ENCODE measurements at regions not wholly inside any gene's neighbourhood (a gene's known extent, or its start where the extent isn't known, plus 50 kb on each side); places are given as distances from the start of the nearest gene placed in this dataset.

DNA sequence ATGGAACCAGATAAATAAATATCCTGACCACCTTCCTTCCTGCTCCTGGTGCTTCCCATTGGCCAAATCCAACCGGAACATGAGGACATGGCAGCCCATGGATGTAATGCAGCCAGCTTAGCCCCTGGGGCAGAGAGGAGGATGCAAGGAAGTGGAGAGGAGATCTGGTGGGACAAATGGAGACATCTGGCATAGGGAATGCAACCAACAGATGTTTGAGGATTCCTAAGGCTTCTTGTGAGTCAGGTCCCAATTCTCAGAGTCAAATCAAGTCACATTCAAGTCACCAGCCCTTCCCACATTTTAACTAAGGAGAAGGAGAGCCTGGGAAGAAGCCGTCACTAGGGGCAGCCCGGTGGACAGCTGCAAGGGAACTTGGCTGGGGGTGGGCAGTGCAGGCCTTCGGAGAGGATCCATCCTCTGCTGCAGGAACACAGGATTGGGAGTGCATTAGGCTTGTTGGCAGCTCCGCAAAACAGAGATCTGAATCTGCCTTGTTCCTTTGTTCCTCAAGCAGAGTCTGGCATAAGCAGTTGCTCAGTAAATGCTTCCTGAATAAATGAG, 62.8 kb upstream of the HS3ST2 start:
- intact Hi-C loops (cut with DNase I) = no loop called here
- peak in 1 of 10 donors; percentile 11 for DNase-seq

DNA sequence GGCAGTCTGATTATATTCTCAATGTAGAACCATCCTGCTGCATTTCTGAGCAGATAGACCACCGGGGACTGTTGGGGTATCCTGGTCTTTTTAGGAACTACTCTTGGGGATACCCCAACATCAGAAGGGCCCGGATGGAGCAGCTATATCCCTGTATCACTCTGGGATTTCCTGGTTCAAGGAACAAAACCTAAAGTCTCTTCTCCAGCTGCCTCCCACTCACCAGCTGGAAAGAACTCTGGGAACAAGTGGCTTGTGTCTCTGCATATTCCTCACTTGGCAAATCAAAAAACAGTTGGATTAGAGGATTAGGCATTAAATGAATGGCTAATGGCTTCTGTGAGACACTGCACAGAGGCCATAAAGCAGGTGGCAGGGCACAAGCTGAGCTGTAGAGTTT, 62.3 kb upstream of the HS3ST2 start:
- intact Hi-C loops (cut with DNase I) = no loop called here

DNA sequence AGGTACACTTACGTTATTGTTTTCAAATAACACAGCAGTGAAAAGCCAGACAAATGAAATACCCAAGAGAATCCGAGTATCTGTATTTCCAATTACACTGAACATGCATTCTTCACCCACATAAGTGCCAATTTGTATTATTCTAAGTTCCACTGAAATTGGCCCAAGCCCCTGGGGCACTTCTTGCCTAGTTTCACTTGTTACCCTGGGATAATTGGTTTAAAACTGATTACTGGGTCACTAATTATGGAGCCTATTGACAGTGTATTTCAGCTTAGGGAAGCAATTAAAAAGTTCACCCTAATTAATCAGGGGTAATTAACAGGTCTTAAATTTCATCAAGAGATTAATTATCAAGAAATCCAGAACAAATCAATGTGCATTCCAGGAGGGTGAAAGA, 60.5 kb upstream of the HS3ST2 start:
- intact Hi-C loops (cut with DNase I) = no loop called here
- no peak for DNase-seq

More for the DNA sequence above, 62.3 kb upstream of the HS3ST2 start:
- peak in 1 of 10 donors; percentile 18 for DNase-seq

DNA sequence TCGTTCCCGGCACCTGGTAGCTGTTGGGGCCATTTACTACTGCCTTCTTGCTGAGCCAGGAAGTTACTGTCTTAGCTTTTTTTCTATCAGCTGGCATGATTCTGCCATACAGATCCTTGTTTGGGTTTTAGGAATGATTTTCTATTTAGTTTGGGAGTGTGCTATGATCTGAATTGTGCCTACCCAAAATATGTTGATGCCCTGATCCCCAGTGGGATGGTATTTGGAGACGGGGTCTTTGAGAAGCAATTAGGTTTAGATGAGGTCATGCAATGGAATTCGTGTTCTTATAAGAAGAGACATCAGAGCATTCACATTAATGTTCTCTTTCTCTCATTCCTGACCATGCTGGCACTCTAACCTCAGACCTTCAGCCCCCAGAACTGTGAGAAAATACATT, 59.4 kb upstream of the HS3ST2 start:
- intact Hi-C loops (cut with DNase I) = no loop called here
- DNase-seq = no peak

DNA sequence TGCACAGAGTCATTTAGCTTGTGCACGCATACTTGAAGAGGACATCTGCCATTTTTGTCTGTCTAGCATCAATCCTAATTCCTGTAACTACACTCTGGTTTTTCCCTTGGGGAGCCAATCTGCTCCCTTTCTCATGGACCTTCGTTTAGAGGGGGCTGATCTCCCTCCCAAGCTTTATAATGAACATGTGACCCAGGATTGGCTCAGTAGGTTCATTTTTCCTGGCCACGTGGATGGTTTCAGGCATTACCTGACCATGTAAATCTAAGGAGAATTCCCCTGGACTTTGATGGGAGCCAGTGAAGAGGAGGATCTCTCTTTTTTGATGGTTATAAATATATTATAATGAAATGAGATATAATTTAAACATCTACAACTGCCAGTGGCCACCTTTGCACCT, 56.8 kb upstream of the HS3ST2 start:
- intact Hi-C loops (cut with DNase I) = no loop called here
- DNase-seq = no peak

DNA sequence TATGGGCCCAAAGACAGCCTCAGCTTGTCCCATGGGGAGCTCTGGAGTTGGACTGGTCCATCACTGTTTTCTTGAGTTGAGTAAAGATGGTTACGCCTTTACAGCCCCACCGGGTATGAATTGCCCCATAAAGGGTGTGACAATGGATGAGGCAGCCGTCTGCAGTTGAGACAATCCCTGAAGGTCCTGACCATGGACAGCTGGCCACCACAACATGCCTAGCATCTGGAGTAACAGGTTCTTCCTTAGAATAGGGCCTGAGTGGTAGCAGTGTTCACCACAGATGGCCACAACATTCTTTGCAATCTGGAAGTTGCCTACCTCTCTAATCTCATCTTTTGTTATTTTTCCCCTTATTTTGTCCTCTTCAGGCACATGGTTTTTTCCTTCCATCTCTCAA, 51.5 kb upstream of the HS3ST2 start:
- intact Hi-C loops (cut with DNase I) = no loop called here
- no peak for DNase-seq

DNA sequence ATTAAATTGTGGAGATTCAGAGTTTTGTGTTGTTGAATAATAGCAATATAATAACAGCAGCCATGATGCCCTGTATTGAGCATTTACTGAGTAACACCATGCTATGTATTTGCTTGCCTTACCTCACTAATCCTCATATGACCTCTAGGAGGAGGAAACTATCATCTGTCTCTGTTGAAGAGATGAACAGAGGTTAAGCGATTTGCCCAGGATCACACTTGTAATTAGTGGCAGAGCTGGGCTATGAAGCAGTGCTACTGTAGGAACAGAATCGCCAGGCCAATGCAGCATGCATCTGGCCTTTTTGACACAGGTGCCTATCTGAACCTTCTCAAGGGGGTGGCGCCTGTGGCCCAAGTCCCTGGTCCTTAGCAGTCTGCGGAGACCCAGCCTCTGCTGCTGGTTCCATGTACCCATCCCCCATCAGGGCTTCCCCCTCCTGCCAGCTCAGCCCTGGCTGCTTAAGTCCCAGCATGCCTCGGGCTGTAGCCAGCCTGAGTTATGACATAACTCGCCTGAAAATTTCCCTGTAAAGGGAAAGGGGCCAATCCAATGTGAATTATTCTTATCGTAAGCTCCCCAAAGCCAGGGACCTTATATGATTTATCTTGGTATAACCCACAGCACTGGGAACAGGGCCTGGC, 50.4 kb upstream of the HS3ST2 start:
- intact Hi-C loops (cut with DNase I) = no loop called here
- no peak for DNase-seq

Measured in posterior cingulate gyrus (tissue), 11 donors.